PC-9 (cell line): ENCODE measurements at regions not wholly inside any gene's neighbourhood (a gene's known extent, or its start where the extent isn't known, plus 50 kb on each side); places are given as distances from the start of the nearest gene placed in this dataset.

Experiments used
- BruUV-seq: library from RNA; stranded (reverse); fragments of 400-500 nt; replicated peaks from 2 replicates; lab custom pipeline; 2021; lab: Mats Ljungman, UMichigan
- CTCF ChIA-PET: fragments of 300-600 bp; sonication (Branson Sonifier 250); formaldehyde crosslinking; loops from one replicate; lab custom pipeline; 2022; ENCODE audit warnings: antibody characterized with exemption; lab: Charles Lee
- POLR2A ChIA-PET: fragments of 300-600 bp; sonication (Branson Sonifier 250); formaldehyde crosslinking; loops from one replicate; lab custom pipeline; 2022; ENCODE audit warnings: antibody characterized with exemption; ENCODE audit not compliant: unreplicated experiment; lab: Charles Lee
- DNase-seq, 2 experiments: peaks; one replicate each; pipeline versions ENCODE4 v3.0.0 to v3.0.0-alpha.2; 2015 to 2022; ENCODE audit warnings: mixed read lengths in 1 of 2
- H2AFZ ChIP-seq: fragments of 200-600 bp; sonication (generic); 2 replicates; pipeline ENCODE4 v1.8.1; 2017; ENCODE audit warnings: antibody characterized with exemption
- H3F3A ChIP-seq: fragments of 200-600 bp; sonication (generic); 2 replicates; pipeline ENCODE4 v1.8.1; 2017; ENCODE audit warnings: antibody characterized with exemption, mild to moderate bottlenecking, low read depth; ENCODE audit not compliant: insufficient read depth
- H3K27ac ChIP-seq: fragments of 200-600 bp; sonication (generic); 2 replicates; pipeline ENCODE4 v1.6.1; 2016; ENCODE audit warnings: mixed run types
- H3K27me3 ChIP-seq: fragments of 200-600 bp; sonication (generic); 2 replicates; pipeline ENCODE4 v1.6.1; 2016; ENCODE audit warnings: low read depth, mixed run types; ENCODE audit not compliant: insufficient read depth
- H3K36me3 ChIP-seq: fragments of 200-600 bp; sonication (generic); 2 replicates; pipeline ENCODE4 v1.6.1; 2016; ENCODE audit warnings: low read depth, mixed run types
- H3K4me1 ChIP-seq: fragments of 200-600 bp; sonication (generic); replicated peaks from 2 replicates; pipeline ENCODE4 v1.6.1; 2016; ENCODE audit warnings: mixed run types; ENCODE audit not compliant: insufficient read depth
- H3K4me2 ChIP-seq: fragments of 200-600 bp; sonication (generic); 2 replicates; pipeline ENCODE4 v1.6.1; 2017; ENCODE audit warnings: mixed run types
- H3K4me3 ChIP-seq: fragments of 200-600 bp; sonication (generic); 2 replicates; pipeline ENCODE4 v1.6.1; 2016; ENCODE audit warnings: mixed run types
- H3K79me2 ChIP-seq: fragments of 200-600 bp; sonication (generic); 2 replicates; pipeline ENCODE4 v1.6.1; 2017; ENCODE audit warnings: low read depth, mixed run types
- H3K9me2 ChIP-seq: fragments of 200-600 bp; sonication (generic); 2 replicates; pipeline ENCODE4 v1.8.1; 2017; ENCODE audit warnings: mild to moderate bottlenecking; ENCODE audit not compliant: insufficient read depth
- H3K9me3 ChIP-seq: fragments of 200-600 bp; sonication (generic); 2 replicates; pipeline ENCODE4 v1.8.1; 2016; ENCODE audit warnings: low read depth; ENCODE audit not compliant: insufficient read depth
- H4K20me1 ChIP-seq: fragments of 200-600 bp; sonication (generic); 2 replicates; pipeline ENCODE4 v1.8.1; 2017; ENCODE audit not compliant: insufficient read depth
- CTCF ChIP-seq: fragments of 200-600 bp; sonication (generic); conservative IDR thresholded peaks from 2 replicates; pipeline ENCODE4 v1.6.1; 2017; ENCODE audit warnings: mixed run types, antibody characterized with exemption, mild to moderate bottlenecking, moderate library complexity
- EZH2 ChIP-seq: fragments of 200-600 bp; sonication (generic); IDR thresholded peaks from 2 replicates; pipeline ENCODE4 v1.8.0; 2017; ENCODE audit warnings: antibody characterized with exemption, low read depth
- intact Hi-C: fragments of 100-400 bp; cut with micrococcal nuclease; formaldehyde crosslinking; loops from one replicate; pipeline ENCODE4 v1.10.0; 2022; ENCODE audit not compliant: unreplicated experiment

- Histone ChIP-seq H2AFZ (no peak overlapping the region), H4K20me1 (no peaks in the 10 kb centered on the region), H3K27ac (no peak overlapping the region), H3K4me2 (no peak overlapping the region), H3K27me3 (no peaks in the 10 kb centered on the region), H3K4me3 (no peak overlapping the region), H3K9me2 (no peaks in the 10 kb centered on the region; the same call in 1 of the 2 replicates), H3K36me3 (no peaks in the 10 kb centered on the region), H3F3A (no peaks in the 10 kb centered on the region), H3K9me3 (no peaks in the 10 kb centered on the region), H3K4me1 (no peaks in the 10 kb centered on the region), H3K79me2 (no peaks in the 10 kb centered on the region)
- TF ChIP-seq CTCF (no peak), EZH2 (no peak)
- no TSS peak for BruUV-seq
- CTCF ChIA-PET, result no interaction called here
- intact Hi-C loops, result no loop called here
- POLR2A ChIA-PET, result no interaction called here
- no peak for DNase-seq
Measured at GRCh38 chr2:228847684-228848083, 423.4 kb downstream of the PID1 start.

GRCh38 chr2:228846161-228846560, 424.9 kb downstream of the PID1 start:
- Histone ChIP-seq H3K36me3 (no peaks in the 10 kb centered on the region), H3K4me1 (no peaks in the 10 kb centered on the region), H3K9me3 (no peaks in the 10 kb centered on the region), H3K4me3 (no peak overlapping the region), H3K4me2 (no peak overlapping the region), H2AFZ (no peak overlapping the region), H3F3A (no peaks in the 10 kb centered on the region), H4K20me1 (no peaks in the 10 kb centered on the region), H3K27me3 (no peaks in the 10 kb centered on the region), H3K27ac (no peak overlapping the region), H3K9me2 (no peaks in the 10 kb centered on the region; the same call in 1 of the 2 replicates), H3K79me2 (no peaks in the 10 kb centered on the region)
- intact Hi-C loops, result no loop called here
- TF ChIP-seq EZH2 (no peak), CTCF (no peak)
- CTCF ChIA-PET, result no interaction called here
- no peak for DNase-seq
- POLR2A ChIA-PET, result no interaction called here
- no TSS peak for BruUV-seq

GRCh38 chr2:228845162-228845925, 425.7 kb downstream of the PID1 start:
- Histone ChIP-seq H3K36me3 (no peaks in the 10 kb centered on the region), H3F3A (no peaks in the 10 kb centered on the region), H3K9me3 (no peaks in the 10 kb centered on the region), H3K27ac (no peak overlapping the region), H2AFZ (no peak overlapping the region), H3K79me2 (no peaks in the 10 kb centered on the region), H3K4me1 (no peaks in the 10 kb centered on the region), H3K4me3 (no peak overlapping the region), H3K27me3 (no peaks in the 10 kb centered on the region), H3K4me2 (no peak overlapping the region), H3K9me2 (no peaks in the 10 kb centered on the region; the same call in 1 of the 2 replicates), H4K20me1 (no peaks in the 10 kb centered on the region)
- intact Hi-C loops, result no loop called here
- no TSS peak for BruUV-seq
- no peak for TF ChIP-seq CTCF
- TF ChIP-seq EZH2, result no peak
- CTCF ChIA-PET, result no interaction called here
- POLR2A ChIA-PET, result no interaction called here
- DNase-seq, result no peak
